Mucosa of stomach (tissue), 1 donor: ENCODE measurements at regions not wholly inside any gene's neighbourhood (a gene's known extent, or its start where the extent isn't known, plus 50 kb on each side); places are given as distances from the start of the nearest gene placed in this dataset.
"Not testable (repeated sequence)": the region's sequence is repeated elsewhere in the genome, so short reads cannot be mapped to it uniquely, and the experiment has no call there.

Source experiments
- H3K27me3 ChIP-seq: one replicate; pipeline ENCODE4 v1.7.0; 2013; ENCODE audit warnings: mild to moderate bottlenecking, low read length; ENCODE audit not compliant: control insufficient read depth, insufficient read depth
- H3K36me3 ChIP-seq: one replicate; pipeline ENCODE4 v1.7.0; 2013; ENCODE audit warnings: low read length; ENCODE audit not compliant: control insufficient read depth, insufficient read depth
- H3K4me1 ChIP-seq: one replicate; pipeline ENCODE4 v1.7.0; 2013; ENCODE audit warnings: mild to moderate bottlenecking, low read length; ENCODE audit not compliant: control insufficient read depth, insufficient read depth
- H3K4me3 ChIP-seq: one replicate; pipeline ENCODE4 v1.7.0; 2013; ENCODE audit warnings: low read length
- H3K9ac ChIP-seq: one replicate; pipeline ENCODE4 v1.7.0; 2013; ENCODE audit warnings: mild to moderate bottlenecking, low read length, moderate library complexity
- H3K9me3 ChIP-seq: one replicate; pipeline ENCODE4 v1.7.0; 2013; ENCODE audit warnings: mild to moderate bottlenecking, low read length, moderate library complexity; ENCODE audit not compliant: control insufficient read depth
- donor health status: Pancreatic carcinoma.

GRCh38 chr19:28611227-28611914 is 601.6 kb downstream of the UQCRFS1 start:
- H3K4me1 ChIP-seq, H3K4me3 ChIP-seq, H3K27me3 ChIP-seq, H3K9me3 ChIP-seq, H3K9ac ChIP-seq, H3K36me3 ChIP-seq: not testable (repeated sequence)

DNA sequence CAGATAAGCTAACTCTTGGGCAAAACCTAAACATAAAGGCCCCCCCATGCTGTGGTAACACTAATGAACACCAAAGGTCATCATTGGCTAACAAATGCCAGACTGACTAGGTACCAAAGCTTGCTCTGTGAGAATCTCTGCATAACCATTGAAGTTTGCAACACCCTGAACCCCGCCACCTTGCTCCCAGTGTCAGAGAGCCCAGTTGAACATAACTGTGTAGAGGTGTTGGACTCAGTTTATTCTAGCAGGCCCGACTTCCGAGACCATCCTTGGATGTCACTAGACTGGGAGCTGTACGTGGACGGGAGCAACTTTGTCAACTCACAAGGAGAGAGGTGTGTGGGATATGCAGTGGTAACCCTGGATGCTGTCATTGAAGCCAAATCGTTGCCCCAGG is 602.2 kb downstream of the UQCRFS1 start:
- no peaks in the 10 kb centered on the region for H3K4me1 ChIP-seq
- peaks cover 3% of the 10 kb centered on the region for H3K9me3 ChIP-seq

DNA sequence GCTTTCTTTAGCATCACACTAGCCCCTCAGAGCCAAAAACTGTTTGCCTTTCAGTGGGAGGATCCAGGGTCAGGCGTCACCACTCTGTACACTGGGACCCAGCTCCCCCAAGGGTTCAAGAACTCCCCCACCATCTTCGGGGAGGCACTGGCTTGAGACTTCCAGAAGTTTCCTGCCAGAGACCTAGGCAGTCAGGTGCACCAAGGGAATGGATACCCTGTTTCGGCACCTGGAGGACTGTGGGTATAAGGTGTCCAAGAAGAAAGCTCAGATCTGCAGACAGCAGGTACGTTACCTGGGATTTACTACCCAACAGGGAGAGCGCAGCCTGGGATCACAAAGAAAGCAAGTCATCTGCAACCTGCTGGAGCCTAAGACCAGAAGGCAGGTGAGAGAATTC is 603.0 kb downstream of the UQCRFS1 start:
- H3K36me3 ChIP-seq = no peaks in the 10 kb centered on the region
- no peak overlapping the region for H3K9ac ChIP-seq
- no peaks in the 10 kb centered on the region for H3K4me1 ChIP-seq
- H3K9me3 ChIP-seq = peaks cover 3% of the 10 kb centered on the region
- no peak overlapping the region for H3K4me3 ChIP-seq
- H3K27me3 ChIP-seq = no peaks in the 10 kb centered on the region

More for the DNA sequence above, 602.2 kb downstream of the UQCRFS1 start:
- H3K27me3 ChIP-seq = no peaks in the 10 kb centered on the region
- H3K9ac ChIP-seq = no peak overlapping the region
- H3K36me3 ChIP-seq = no peaks in the 10 kb centered on the region
- no peak overlapping the region for H3K4me3 ChIP-seq

DNA sequence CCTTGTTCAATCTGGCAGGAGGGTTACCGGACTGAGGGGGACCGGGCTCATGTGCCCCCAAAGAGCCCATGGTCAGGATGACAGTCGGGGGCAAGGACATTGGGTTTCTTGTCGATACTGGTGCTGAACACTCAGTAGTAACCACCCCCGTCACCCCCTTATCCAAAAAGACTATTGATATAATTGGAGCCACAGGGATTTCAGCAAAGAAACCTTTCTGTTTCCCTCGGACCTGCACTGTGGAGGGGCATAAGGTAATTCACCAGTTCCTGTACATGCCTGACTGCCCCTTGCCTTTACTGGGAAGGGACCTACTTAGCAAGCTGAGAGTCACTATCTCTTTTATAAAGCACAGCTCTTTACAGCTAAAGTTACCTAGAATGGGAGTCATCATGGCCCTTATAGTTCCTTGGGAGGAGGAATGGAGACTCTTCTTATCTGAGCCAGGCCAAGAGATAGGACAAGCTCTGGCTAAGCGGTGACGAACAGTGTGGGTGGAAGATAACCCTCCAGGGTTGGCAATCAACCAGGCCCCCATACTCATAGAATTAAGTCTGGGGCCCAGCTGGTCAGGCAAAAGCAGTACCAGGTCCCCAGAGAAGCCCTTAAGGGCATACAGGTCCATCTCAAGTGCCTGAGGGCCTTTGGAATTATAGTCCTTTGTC is 603.7 kb downstream of the UQCRFS1 start:
- Histone ChIP-seq H3K9me3 (peaks cover 3% of the 10 kb centered on the region), H3K4me3 (no peak overlapping the region)

GRCh38 chr19:28608292-28608691 is 604.7 kb downstream of the UQCRFS1 start:
- H3K27me3 ChIP-seq = no peaks in the 10 kb centered on the region
- H3K36me3 ChIP-seq = no peaks in the 10 kb centered on the region
- no peak overlapping the region for H3K9ac ChIP-seq
- H3K4me3 ChIP-seq = no peak overlapping the region
- H3K4me1 ChIP-seq = no peaks in the 10 kb centered on the region
- peaks cover 3% of the 10 kb centered on the region for H3K9me3 ChIP-seq

More for the DNA sequence above, 603.7 kb downstream of the UQCRFS1 start:
- no peaks in the 10 kb centered on the region for H3K27me3 ChIP-seq
- H3K4me1 ChIP-seq = no peaks in the 10 kb centered on the region
- no peaks in the 10 kb centered on the region for H3K36me3 ChIP-seq
- no peak overlapping the region for H3K9ac ChIP-seq

GRCh38 chr19:28607066-28607583 is 605.8 kb downstream of the UQCRFS1 start:
- H3K4me1 ChIP-seq = no peaks in the 10 kb centered on the region
- peaks cover 3% of the 10 kb centered on the region for H3K9me3 ChIP-seq
- H3K9ac ChIP-seq = no peak overlapping the region
- H3K36me3 ChIP-seq = no peaks in the 10 kb centered on the region
- no peak overlapping the region for H3K4me3 ChIP-seq
- no peaks in the 10 kb centered on the region for H3K27me3 ChIP-seq

- Histone ChIP-seq H3K4me3 (no peak overlapping the region), H3K9ac (no peak overlapping the region), H3K27me3 (no peaks in the 10 kb centered on the region), H3K4me1 (no peaks in the 10 kb centered on the region), H3K36me3 (no peaks in the 10 kb centered on the region), H3K9me3 (peaks cover 3% of the 10 kb centered on the region)
These were observed 606.5 kb downstream of the UQCRFS1 start for GRCh38 chr19:28606269-28607032.

- Histone ChIP-seq H3K9ac (no peak overlapping the region), H3K4me1 (no peaks in the 10 kb centered on the region), H3K27me3 (no peaks in the 10 kb centered on the region), H3K36me3 (no peaks in the 10 kb centered on the region), H3K9me3 (peaks cover under 1% of the 10 kb centered on the region), H3K4me3 (no peak overlapping the region)
These were observed 607.3 kb downstream of the UQCRFS1 start for GRCh38 chr19:28605501-28606268.

DNA sequence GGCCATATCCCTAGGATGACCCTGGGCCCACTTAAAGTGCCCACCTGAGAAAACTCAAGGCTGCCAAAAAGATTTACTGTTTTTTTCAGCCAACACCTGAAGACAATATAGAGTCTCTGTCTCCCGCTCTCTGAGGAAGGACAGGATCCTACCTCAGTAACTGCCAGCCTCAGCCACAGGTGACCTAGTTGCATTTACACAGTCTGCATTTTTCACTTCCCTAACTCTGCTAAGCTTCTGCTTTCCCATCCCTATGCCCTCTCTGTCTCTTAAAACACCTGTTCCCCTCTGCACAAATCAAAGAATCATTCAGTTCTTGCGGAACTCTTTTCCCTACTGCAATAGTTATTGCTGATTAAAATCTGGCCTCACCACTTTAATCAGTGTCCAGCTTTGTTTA is 609.5 kb downstream of the UQCRFS1 start:
- Histone ChIP-seq H3K27me3 (no peaks in the 10 kb centered on the region), H3K4me1 (no peaks in the 10 kb centered on the region), H3K4me3 (no peak overlapping the region), H3K9ac (no peak overlapping the region), H3K36me3 (no peaks in the 10 kb centered on the region), H3K9me3 (no peaks in the 10 kb centered on the region)

DNA sequence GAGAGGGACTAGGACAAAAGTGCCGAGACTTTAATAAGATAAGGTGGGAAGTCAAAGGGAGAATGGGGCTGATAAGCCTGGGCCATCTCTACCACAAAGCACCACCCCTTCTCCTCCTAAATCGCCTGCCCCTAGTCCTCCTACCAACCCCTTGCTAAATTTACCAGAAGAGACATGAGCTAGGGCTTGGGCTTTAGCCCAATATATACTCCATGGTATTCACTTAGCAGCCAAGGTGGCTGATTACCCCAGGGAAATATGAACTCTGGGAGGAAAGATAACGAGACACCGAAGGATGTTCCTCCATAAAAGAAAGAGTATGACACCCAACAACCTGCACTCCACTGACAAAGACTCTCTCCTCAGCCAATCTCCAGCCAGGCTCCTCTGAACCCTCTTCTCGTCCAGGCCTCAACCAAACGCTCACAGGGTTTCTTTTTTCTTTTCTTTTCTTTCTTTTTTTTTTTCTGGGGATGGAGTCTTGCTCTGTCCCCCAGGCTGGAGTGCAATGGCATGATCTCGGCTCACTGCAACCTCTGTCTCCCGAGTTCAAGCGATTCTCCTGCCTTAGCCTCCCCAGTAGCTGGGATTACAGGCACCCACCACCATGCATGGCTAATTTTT is 610.2 kb downstream of the UQCRFS1 start:
- Histone ChIP-seq H3K9ac (no peak overlapping the region), H3K9me3 (no peaks in the 10 kb centered on the region), H3K27me3 (no peaks in the 10 kb centered on the region), H3K4me1 (no peaks in the 10 kb centered on the region), H3K4me3 (no peak overlapping the region), H3K36me3 (no peaks in the 10 kb centered on the region)

DNA sequence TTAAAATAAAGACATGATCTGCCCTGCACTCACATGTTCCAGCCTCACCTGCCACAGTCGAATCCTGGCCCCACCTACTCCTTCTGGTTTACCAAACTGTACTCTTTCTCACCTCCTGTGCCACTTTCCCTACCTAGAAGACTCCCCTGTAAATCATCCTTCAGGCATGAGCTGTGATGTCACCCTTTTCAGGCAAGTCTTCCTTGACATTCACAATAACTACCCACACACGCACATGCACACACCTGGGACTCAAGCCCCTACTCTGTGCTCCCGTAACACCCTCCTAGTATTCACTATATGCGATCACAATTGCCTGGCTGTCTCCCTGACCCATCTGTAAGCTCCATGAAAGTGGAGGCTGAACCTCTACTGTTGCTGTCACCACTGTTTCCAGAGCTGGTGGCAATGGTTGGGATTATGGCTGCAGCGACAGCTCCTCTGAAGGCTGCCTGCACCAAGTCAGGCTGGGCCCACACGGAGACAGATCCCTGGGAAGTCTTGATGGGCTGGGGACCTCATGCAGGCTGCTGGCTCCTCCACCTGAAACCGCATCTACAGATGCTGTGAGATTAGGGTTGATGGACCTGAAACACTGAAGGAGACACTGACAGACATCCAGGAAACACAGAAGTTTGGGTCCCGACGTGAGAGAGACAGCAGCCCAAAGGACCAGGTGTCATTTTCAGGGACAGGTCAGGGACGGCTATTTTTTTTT is 611.1 kb downstream of the UQCRFS1 start:
- no peaks in the 10 kb centered on the region for H3K36me3 ChIP-seq
- no peaks in the 10 kb centered on the region for H3K9me3 ChIP-seq

More for the DNA sequence above, 611.1 kb downstream of the UQCRFS1 start:
- Histone ChIP-seq H3K27me3 (no peaks in the 10 kb centered on the region), H3K4me1 (no peaks in the 10 kb centered on the region), H3K4me3 (no peak overlapping the region), H3K9ac (no peak overlapping the region)
